T-helper 2 cell treated with Interferon-gamma antibody and Interleukin-4, amounts not matched to agents 100 ng/mL and 5 ng/mL, for 36 hours (primary cell): ENCODE measurements at regions not wholly inside any gene's neighbourhood (a gene's known extent, or its start where the extent isn't known, plus 50 kb on each side); places are given as distances from the start of the nearest gene placed in this dataset.
"Not testable (repeated sequence)": the region's sequence is repeated elsewhere in the genome, so short reads cannot be mapped to it uniquely, and the experiment has no call there.

ENCODE experiments used
- intact Hi-C: fragments of 100-400 bp; cut with micrococcal nuclease; formaldehyde crosslinking; loops from one replicate; pipeline ENCODE4 v1.15.1; 2023

GRCh38 chr6:20340068-20340848 lies 61.4 kb upstream of the E2F3 start:
- intact Hi-C loops, result no loop called here

GRCh38 chr6:20341096-20341495 lies 60.6 kb upstream of the E2F3 start:
- intact Hi-C loops, result no loop called here

GRCh38 chr6:20341564-20341963 lies 60.1 kb upstream of the E2F3 start:
- intact Hi-C loops, result no loop called here

GRCh38 chr6:20346948-20347347 lies 54.7 kb upstream of the E2F3 start:
- intact Hi-C loops, result not testable (repeated sequence)

GRCh38 chr6:20348041-20348440 lies 53.6 kb upstream of the E2F3 start:
- intact Hi-C loops, result no loop called here

- intact Hi-C loops, result no loop called here
Measured at GRCh38 chr6:20349225-20349624, 52.5 kb upstream of the E2F3 start.

GRCh38 chr6:20350215-20350614 lies 51.5 kb upstream of the E2F3 start:
- intact Hi-C loops, result no loop called here

GRCh38 chr6:20351534-20351933 lies 50.1 kb upstream of the E2F3 start:
- intact Hi-C loops, result no loop called here
